HepG2 (cell line): ENCODE measurements at regions not wholly inside any gene's neighbourhood (a gene's known extent, or its start where the extent isn't known, plus 50 kb on each side); places are given as distances from the start of the nearest gene placed in this dataset.

Experiments used
- ATAC-seq: fragments of 200-7000 bp; cut with Tn5 transposase; 3 replicates; pipeline ENCODE4 v1.9.1; 2020; ENCODE audit warnings: mild to moderate bottlenecking, moderate library complexity
- BruUV-seq: library from RNA; stranded (reverse); fragments of 400-500 nt; replicated peaks from 2 replicates; lab custom pipeline; 2021; lab: Mats Ljungman, UMichigan
- CTCF ChIA-PET: fragments of 300-600 bp; formaldehyde crosslinking; extraction: SDS; loops from one replicate; lab custom pipeline; 2021; ENCODE audit warnings: low total read pairs, inconsistent platforms, low intra/inter-chr PET ratio; lab: Yijun Ruan, JAX
- POLR2A ChIA-PET: fragments of 350-600 bp; sonication (Branson Sonifier 250); formaldehyde crosslinking; loops from one replicate; lab custom pipeline; 2020; ENCODE audit warnings: antibody characterized with exemption, inconsistent platforms; lab: Yijun Ruan, JAX
- DNase-seq: peaks from one replicate; pipeline ENCODE4 v3.0.0-alpha.2; 2015; ENCODE audit warnings: low spot score
- FAIRE-seq: peaks from 3 replicates; lab custom pipeline; 2011; peaks lifted over from hg19 to GRCh38; lab: Jason Lieb, UNC
- H2AFZ ChIP-seq: one replicate; pipeline ENCODE4 v1.6.1; 2011; ENCODE audit warnings: low read length, inconsistent platforms
- H3K27ac ChIP-seq: fragments of 300-600 bp; 3 replicates; pipeline ENCODE4 v1.8.0; 2011; ENCODE audit warnings: mixed run types, mild to moderate bottlenecking, mixed read lengths, low read length, inconsistent platforms; ENCODE audit not compliant: insufficient read depth; ENCODE audit errors: extremely low read length
- H3K27me3 ChIP-seq, 2 experiments: fragments of 200-600 bp in 1 of 2; 2 replicates in 1 of 2; 3 replicates in 1 of 2; pipeline versions ENCODE4 v1.6.0 to v1.8.0; 2011; ENCODE audit warnings: low read length in 2 of 2, mild to moderate bottlenecking in 2 of 2, moderate library complexity in 2 of 2, inconsistent platforms in 1 of 2; ENCODE audit not compliant: insufficient read depth in 2 of 2, control insufficient read depth in 1 of 2
- H3K36me3 ChIP-seq, 2 experiments: fragments of 200-600 bp in 1 of 2; replicated peaks in 1 of 2; 2 replicates in 1 of 2; 3 replicates in 1 of 2; pipeline versions ENCODE4 v1.5.1 to v1.8.0; 2011; ENCODE audit warnings: low read length in 2 of 2, inconsistent platforms in 1 of 2; ENCODE audit not compliant: insufficient read depth in 2 of 2, control insufficient read depth in 1 of 2
- H3K4me1 ChIP-seq: 2 replicates; pipeline ENCODE4 v1.5.1; 2012; ENCODE audit warnings: low read length, inconsistent platforms; ENCODE audit not compliant: insufficient read depth
- H3K4me2 ChIP-seq: 2 replicates; pipeline ENCODE4 v1.6.0; 2011; ENCODE audit warnings: low read depth, low read length, inconsistent platforms
- H3K4me3 ChIP-seq, 3 experiments: fragments of 200-600 bp in 1 of 3; sonication (generic), shearing (Covaris generic) in 1 of 3; replicated peaks in 1 of 3; 2 replicates each; pipeline ENCODE4 v1.5.1; 2011 to 2016; ENCODE audit warnings: low read length in 3 of 3, inconsistent platforms in 2 of 3, low read depth in 2 of 3, mild to moderate bottlenecking in 2 of 3, control low read depth in 1 of 3, mixed read lengths in 1 of 3; ENCODE audit not compliant: insufficient read depth in 1 of 3
- H3K79me2 ChIP-seq: one replicate; pipeline ENCODE4 v1.6.1; 2011; ENCODE audit warnings: low read length, inconsistent platforms; ENCODE audit not compliant: insufficient read depth
- H3K9ac ChIP-seq: 2 replicates; pipeline ENCODE4 v1.6.0; 2011; ENCODE audit warnings: mild to moderate bottlenecking, low read depth, low read length, inconsistent platforms; ENCODE audit not compliant: insufficient read depth
- H3K9me3 ChIP-seq: 2 replicates; pipeline ENCODE4 v1.5.1; 2012; ENCODE audit warnings: mild to moderate bottlenecking, low read length
- H4K20me1 ChIP-seq: 2 replicates; pipeline ENCODE4 v1.6.0; 2011; ENCODE audit warnings: inconsistent platforms, mild to moderate bottlenecking, low read length, moderate library complexity; ENCODE audit not compliant: insufficient read depth
- AHR ChIP-seq: IDR thresholded peaks from 2 replicates; pipeline ENCODE4 v1.6.1; 2018; ENCODE audit warnings: missing genetic modification reagents, missing compliant biosample characterization
- AKAP8 ChIP-seq: sonication (generic); formaldehyde crosslinking; IDR thresholded peaks from 2 replicates; pipeline ENCODE4 v1.5.1; 2020; ENCODE audit warnings: mild to moderate bottlenecking, missing genetic modification reagents
- ATF7 ChIP-seq, 2 experiments: fragments of 450-650 bp in 1 of 2; sonication (generic) in 1 of 2; formaldehyde crosslinking in 1 of 2; IDR thresholded peaks; 2 replicates each; pipeline versions ENCODE4 v1.4.0 to v1.6.1; 2016 to 2020; ENCODE audit warnings: antibody characterized with exemption in 1 of 2, mild to moderate bottlenecking in 1 of 2, missing genetic modification reagents in 1 of 2
- BRCA1 ChIP-seq: sonication (generic); formaldehyde crosslinking; IDR thresholded peaks from 2 replicates; pipeline ENCODE4 v1.4.0; 2020; ENCODE audit warnings: missing genetic modification reagents
- ELF3 ChIP-seq: IDR thresholded peaks from 2 replicates; pipeline ENCODE4 v1.6.1; 2016; ENCODE audit warnings: missing genetic modification reagents, missing compliant biosample characterization
- EZH2 ChIP-seq: conservative IDR thresholded peaks from 2 replicates; pipeline ENCODE4 v1.6.1; 2012; ENCODE audit warnings: mild to moderate bottlenecking, low read depth, low read length, moderate library complexity
- KLF13 ChIP-seq: sonication (generic); formaldehyde crosslinking; IDR thresholded peaks from 2 replicates; pipeline ENCODE4 v1.4.0; 2020; ENCODE audit warnings: mild to moderate bottlenecking, missing genetic modification reagents
- MAFK ChIP-seq, 2 experiments: IDR thresholded peaks in 1 of 2; conservative IDR thresholded peaks in 1 of 2; 2 replicates each; pipeline ENCODE4 v1.6.1; 2011; ENCODE audit warnings: improper control_type of control experiment in 2 of 2, low read length in 2 of 2
- RELA ChIP-seq: sonication (generic); formaldehyde crosslinking; IDR thresholded peaks from 2 replicates; pipeline ENCODE4 v1.4.0; 2020; ENCODE audit warnings: missing genetic modification reagents
- SMAD3 ChIP-seq: sonication (generic); formaldehyde crosslinking; IDR thresholded peaks from 2 replicates; pipeline ENCODE4 v1.4.0; 2020; ENCODE audit warnings: missing genetic modification reagents
- ZNF207 ChIP-seq: fragments of 450-650 bp; IDR thresholded peaks from 2 replicates; pipeline ENCODE4 v1.6.1; 2016; ENCODE audit warnings: antibody characterized with exemption, borderline replicate concordance
- ZNF44 ChIP-seq: sonication (generic); formaldehyde crosslinking; IDR thresholded peaks from 2 replicates; pipeline ENCODE4 v1.5.1; 2020; ENCODE audit warnings: mild to moderate bottlenecking, missing genetic modification reagents
- ZNF790 ChIP-seq: sonication (generic); formaldehyde crosslinking; IDR thresholded peaks from 2 replicates; pipeline ENCODE4 v1.8.0; 2022; ENCODE audit warnings: missing genetic modification reagents, mild to moderate bottlenecking, borderline replicate concordance
- WGBS: methylation state at CpG from one replicate; pipeline ENCODE4 v1.1.6; 2017; ENCODE audit warnings: low lambda C conversion rate; 5-methylcytosine and 5-hydroxymethylcytosine counted together
- in situ Hi-C: cut with HindIII; loops from 2 replicates; pipeline ENCODE4 v1.10.0; 2017; ENCODE audit warnings: low pct_unique_long_range_greater_than_20kb; ENCODE audit not compliant: extremely low pct_ligation_motif_present
- intact Hi-C: fragments of 100-400 bp; cut with micrococcal nuclease; formaldehyde crosslinking; loops from one replicate; pipeline ENCODE4 v1.10.0; 2022; ENCODE audit not compliant: unreplicated experiment
- TF ChIP-seq, protein P1 (sequence below): IDR thresholded peaks from 2 replicates; pipeline ENCODE4 v1.6.1; 2016; ENCODE audit warnings: mild to moderate bottlenecking
- TF ChIP-seq, protein P2 (sequence below): sonication (generic); formaldehyde crosslinking; IDR thresholded peaks from 2 replicates; pipeline ENCODE4 v1.8.0; 2022; ENCODE audit warnings: missing genetic modification reagents, mild to moderate bottlenecking, inconsistent platforms, borderline replicate concordance

DNA sequence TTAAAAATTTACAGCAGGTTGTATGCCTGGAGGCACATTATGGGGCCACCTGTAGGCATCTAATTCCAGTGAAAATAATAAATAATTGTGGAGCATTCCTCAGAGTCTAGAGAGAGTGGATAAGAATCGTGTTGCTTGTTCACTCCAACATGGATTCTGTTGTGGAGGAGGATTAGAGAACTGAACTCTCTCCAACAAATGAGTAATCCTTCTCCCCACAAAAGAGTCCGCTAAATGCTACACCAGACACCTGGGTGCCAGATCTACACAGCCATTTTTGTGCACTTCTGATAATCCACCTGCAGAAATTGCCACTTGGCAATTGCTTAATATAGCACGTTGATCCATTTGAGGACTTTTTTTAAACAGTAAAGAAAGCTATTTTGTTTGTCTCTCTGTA, 113.7 kb upstream of the DPYD start:
- Histone ChIP-seq H3K9me3 (no peaks in the 10 kb centered on the region), H2AFZ (no peak overlapping the region), H3K4me1 (no peaks in the 10 kb centered on the region), H3K9ac (no peak overlapping the region), H3K79me2 (no peaks in the 10 kb centered on the region), H3K27me3 (no peaks in the 10 kb centered on the region), H3K36me3 (no peaks in the 10 kb centered on the region), H3K27ac (no peak overlapping the region), H3K4me3 (no peak overlapping the region), H4K20me1 (no peaks in the 10 kb centered on the region), H3K4me2 (no peak overlapping the region)
- POLR2A ChIA-PET = no interaction called here
- intact Hi-C loops = no loop called here
- no peak for ATAC-seq
- DNase-seq = no peak
- WGBS = 16% methylated on average over 3 of the region's 3 CpGs
- CTCF ChIA-PET = no interaction called here
- in situ Hi-C loops = no loop called here
- no peak for TF ChIP-seq BRCA1 (CRISPR knock-in tag)
- FAIRE-seq = no peak
- no TSS peak for BruUV-seq

DNA sequence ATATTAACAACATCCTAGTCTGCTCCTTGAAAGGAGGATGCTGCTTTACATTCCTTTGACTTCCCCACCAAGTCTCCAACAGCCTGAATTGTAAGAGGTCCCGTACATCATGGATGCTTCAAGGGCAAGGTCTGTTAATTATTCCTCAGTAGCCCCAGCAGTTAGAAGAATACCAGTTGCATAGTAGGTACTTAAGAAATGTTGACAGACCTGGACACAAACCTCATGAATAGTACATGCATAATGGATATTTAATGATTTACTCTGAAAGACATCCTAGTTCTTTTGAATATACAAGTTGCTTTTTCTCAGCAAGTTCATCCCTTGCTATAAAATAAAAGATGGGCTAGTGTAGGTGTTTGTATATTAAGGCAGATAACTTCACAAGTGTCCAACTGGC, 112.1 kb upstream of the DPYD start:
- FAIRE-seq (no peak), ATAC-seq (no peak), DNase-seq (no peak)
- intact Hi-C loops = no loop called here
- POLR2A ChIA-PET = no interaction called here
- H3K27ac ChIP-seq = no peak overlapping the region
- H3K4me3 ChIP-seq = no peak overlapping the region
- no TSS peak for BruUV-seq
- H3K36me3 ChIP-seq = no peaks in the 10 kb centered on the region
- H3K4me1 ChIP-seq = no peaks in the 10 kb centered on the region
- no peaks in the 10 kb centered on the region for H4K20me1 ChIP-seq
- H3K27me3 ChIP-seq = no peaks in the 10 kb centered on the region
- no peak overlapping the region for H3K9ac ChIP-seq
- no peaks in the 10 kb centered on the region for H3K9me3 ChIP-seq
- CTCF ChIA-PET = no interaction called here
- no peak overlapping the region for H3K4me2 ChIP-seq
- H2AFZ ChIP-seq = no peak overlapping the region
- WGBS = 0% methylated on average over 1 of the region's 1 CpG
- TF ChIP-seq, protein P1, sequence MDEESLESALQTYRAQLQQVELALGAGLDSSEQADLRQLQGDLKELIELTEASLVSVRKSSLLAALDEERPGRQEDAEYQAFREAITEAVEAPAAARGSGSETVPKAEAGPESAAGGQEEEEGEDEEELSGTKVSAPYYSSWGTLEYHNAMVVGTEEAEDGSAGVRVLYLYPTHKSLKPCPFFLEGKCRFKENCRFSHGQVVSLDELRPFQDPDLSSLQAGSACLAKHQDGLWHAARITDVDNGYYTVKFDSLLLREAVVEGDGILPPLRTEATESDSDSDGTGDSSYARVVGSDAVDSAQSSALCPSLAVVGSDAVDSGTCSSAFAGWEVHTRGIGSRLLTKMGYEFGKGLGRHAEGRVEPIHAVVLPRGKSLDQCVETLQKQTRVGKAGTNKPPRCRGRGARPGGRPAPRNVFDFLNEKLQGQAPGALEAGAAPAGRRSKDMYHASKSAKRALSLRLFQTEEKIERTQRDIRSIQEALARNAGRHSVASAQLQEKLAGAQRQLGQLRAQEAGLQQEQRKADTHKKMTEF (CRISPR knock-in tag) = no peak
- TF ChIP-seq AKAP8 (CRISPR knock-in tag) (no peak), KLF13 (CRISPR knock-in tag) (no peak), SMAD3 (CRISPR knock-in tag) (no peak), MAFK (conservative IDR thresholded peaks at IDR 0.05 in 1 of 2, IDR thresholded peaks at IDR 0.05 in 1 of 2; ENCODE audit: low read length in 2 of 2) (no peak), EZH2 (no peak), ZNF207 (no peak), ELF3 (CRISPR knock-in tag) (no peak), ZNF790 (CRISPR knock-in tag) (no peak), RELA (CRISPR knock-in tag) (no peak), ATF7 (IDR thresholded peaks at IDR 0.05) (no peak), ATF7 (CRISPR knock-in tag; IDR thresholded peaks at IDR 0.05) (no peak), ZNF44 (no peak), AHR (CRISPR knock-in tag) (no peak)
- TF ChIP-seq, protein P2, sequence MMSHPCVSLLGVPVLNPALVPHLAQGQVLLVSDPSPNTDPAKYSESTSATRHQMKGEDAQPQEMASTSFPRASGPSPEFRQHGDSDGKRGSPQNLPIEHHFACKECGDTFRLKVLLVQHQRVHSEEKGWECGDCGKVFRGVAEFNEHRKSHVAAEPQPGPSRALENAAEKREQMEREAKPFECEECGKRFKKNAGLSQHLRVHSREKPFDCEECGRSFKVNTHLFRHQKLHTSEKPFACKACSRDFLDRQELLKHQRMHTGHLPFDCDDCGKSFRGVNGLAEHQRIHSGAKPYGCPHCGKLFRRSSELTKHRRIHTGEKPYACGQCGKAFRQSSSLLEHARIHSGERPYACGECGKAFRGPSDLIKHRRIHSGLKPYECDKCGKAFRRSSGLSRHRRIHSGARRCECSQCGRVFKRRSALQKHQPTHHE (CRISPR knock-in tag) = no peak
- TF ChIP-seq, all 625 proteins: peak for 0
- in situ Hi-C loops = no loop called here
- no peaks in the 10 kb centered on the region for H3K79me2 ChIP-seq
